Nephron progenitor cell (in vitro differentiated cells): ENCODE measurements at regions not wholly inside any gene's neighbourhood (a gene's known extent, or its start where the extent isn't known, plus 50 kb on each side); places are given as distances from the start of the nearest gene placed in this dataset.
"Not testable (repeated sequence)": the region's sequence is repeated elsewhere in the genome, so short reads cannot be mapped to it uniquely, and the experiment has no call there.

Source experiments
- DNase-seq: peaks from one replicate; pipeline ENCODE4 v3.0.0; 2021
- H3K27ac Mint-ChIP-seq: 2 replicates; pipeline ENCODE4 v1.8.0; 2021; ENCODE audit warnings: mild to moderate bottlenecking, moderate library complexity, mixed read lengths
- H3K27me3 Mint-ChIP-seq: 2 replicates; pipeline ENCODE4 v1.8.0; 2021; ENCODE audit warnings: mild to moderate bottlenecking, low read depth, mixed read lengths; ENCODE audit not compliant: poor library complexity
- H3K36me3 Mint-ChIP-seq: 2 replicates; pipeline ENCODE4 v1.8.0; 2021; ENCODE audit warnings: low read depth, mixed read lengths
- H3K4me1 Mint-ChIP-seq: 2 replicates; pipeline ENCODE4 v1.8.0; 2021; ENCODE audit warnings: mixed read lengths
- H3K4me3 Mint-ChIP-seq: 2 replicates; pipeline ENCODE4 v1.8.0; 2021; ENCODE audit warnings: mild to moderate bottlenecking, moderate library complexity, mixed read lengths
- H3K9me3 Mint-ChIP-seq: 2 replicates; pipeline ENCODE4 v1.8.0; 2021; ENCODE audit warnings: mild to moderate bottlenecking, moderate library complexity, mixed read lengths
- TF ChIP-seq, protein P1 (sequence below): fragments of 200-600 bp; sonication (generic); IDR thresholded peaks from 2 replicates; pipeline ENCODE4 v1.5.0; 2021; ENCODE audit warnings: antibody characterized with exemption

DNA sequence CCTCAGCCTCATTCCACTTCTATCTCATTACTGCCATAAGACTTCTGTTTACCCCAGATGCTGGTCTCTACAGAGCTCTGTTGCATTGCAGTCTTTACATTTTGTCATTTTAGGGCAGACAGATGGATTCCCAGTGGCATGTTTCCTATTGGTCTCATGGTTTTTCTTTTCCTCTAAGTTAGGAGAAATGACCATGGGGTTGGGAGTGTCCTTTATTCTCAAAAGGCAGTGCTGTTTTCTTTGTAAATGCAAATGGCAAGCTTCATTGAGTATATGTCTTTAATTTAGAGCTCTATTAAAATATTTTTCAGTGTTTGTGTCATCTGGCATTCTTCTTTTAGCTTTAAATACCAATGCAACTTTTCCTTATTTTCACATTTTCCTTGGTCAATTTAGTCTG, 57.0 kb downstream of the MSTN start:
- Mint-ChIP-seq H3K27ac (no peak overlapping the region), H3K4me3 (no peak overlapping the region), H3K27me3 (peaks cover 11% of the 10 kb centered on the region), H3K9me3 (no peaks in the 10 kb centered on the region), H3K36me3 (no peaks in the 10 kb centered on the region), H3K4me1 (no peaks in the 10 kb centered on the region)
- DNase-seq: no peak
- TF ChIP-seq, protein P1, sequence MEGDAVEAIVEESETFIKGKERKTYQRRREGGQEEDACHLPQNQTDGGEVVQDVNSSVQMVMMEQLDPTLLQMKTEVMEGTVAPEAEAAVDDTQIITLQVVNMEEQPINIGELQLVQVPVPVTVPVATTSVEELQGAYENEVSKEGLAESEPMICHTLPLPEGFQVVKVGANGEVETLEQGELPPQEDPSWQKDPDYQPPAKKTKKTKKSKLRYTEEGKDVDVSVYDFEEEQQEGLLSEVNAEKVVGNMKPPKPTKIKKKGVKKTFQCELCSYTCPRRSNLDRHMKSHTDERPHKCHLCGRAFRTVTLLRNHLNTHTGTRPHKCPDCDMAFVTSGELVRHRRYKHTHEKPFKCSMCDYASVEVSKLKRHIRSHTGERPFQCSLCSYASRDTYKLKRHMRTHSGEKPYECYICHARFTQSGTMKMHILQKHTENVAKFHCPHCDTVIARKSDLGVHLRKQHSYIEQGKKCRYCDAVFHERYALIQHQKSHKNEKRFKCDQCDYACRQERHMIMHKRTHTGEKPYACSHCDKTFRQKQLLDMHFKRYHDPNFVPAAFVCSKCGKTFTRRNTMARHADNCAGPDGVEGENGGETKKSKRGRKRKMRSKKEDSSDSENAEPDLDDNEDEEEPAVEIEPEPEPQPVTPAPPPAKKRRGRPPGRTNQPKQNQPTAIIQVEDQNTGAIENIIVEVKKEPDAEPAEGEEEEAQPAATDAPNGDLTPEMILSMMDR: no peak

DNA sequence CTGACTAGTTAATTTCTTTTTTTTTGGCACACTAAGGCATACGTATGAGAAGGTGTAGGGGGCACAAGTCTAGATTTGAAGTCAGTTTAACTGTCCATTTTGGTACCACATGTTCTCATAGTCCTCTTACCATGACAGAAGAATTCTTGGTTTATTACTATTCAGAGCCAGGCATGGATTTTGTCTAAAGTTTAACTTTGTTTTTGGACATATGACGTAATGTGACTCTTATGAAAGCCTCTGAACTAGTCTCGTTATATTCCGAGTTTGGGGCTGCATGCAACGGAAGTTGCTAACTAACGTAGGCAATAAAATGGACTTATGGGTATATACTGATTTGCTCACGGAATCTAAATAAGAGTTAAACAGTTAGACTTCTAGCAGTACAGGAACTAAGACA, 62.9 kb downstream of the MSTN start:
- no peaks in the 10 kb centered on the region for H3K36me3 Mint-ChIP-seq
- no peak overlapping the region for H3K27ac Mint-ChIP-seq
- peaks cover 32% of the 10 kb centered on the region for H3K9me3 Mint-ChIP-seq
- TF ChIP-seq, protein P1: no peak
- no peak overlapping the region for H3K4me3 Mint-ChIP-seq
- no peaks in the 10 kb centered on the region for H3K27me3 Mint-ChIP-seq
- no peaks in the 10 kb centered on the region for H3K4me1 Mint-ChIP-seq
- DNase-seq: no peak

DNA sequence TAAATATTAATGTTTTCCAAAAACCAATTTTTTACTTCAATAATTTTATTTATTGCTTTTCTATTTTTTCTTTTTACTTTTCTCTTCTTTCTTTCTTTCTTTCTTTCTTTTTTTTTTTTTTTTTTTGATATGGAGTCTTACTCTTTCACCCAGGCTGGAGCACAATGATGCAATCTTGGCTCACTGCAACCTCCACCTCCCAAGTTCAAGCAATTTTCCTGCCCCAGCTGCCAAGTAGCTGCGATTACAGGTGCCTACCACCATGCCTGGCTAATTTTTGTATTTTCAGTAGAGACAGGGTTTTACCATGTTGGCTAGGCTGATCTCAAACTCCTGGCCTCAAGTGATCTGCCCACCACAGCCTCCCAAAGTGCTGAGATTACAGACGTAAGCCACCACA, 63.9 kb downstream of the MSTN start:
- H3K36me3 Mint-ChIP-seq, H3K4me1 Mint-ChIP-seq, DNase-seq, H3K4me3 Mint-ChIP-seq, H3K27me3 Mint-ChIP-seq, H3K27ac Mint-ChIP-seq: not testable (repeated sequence)
- H3K9me3 Mint-ChIP-seq: peaks cover 39% of the 10 kb centered on the region

DNA sequence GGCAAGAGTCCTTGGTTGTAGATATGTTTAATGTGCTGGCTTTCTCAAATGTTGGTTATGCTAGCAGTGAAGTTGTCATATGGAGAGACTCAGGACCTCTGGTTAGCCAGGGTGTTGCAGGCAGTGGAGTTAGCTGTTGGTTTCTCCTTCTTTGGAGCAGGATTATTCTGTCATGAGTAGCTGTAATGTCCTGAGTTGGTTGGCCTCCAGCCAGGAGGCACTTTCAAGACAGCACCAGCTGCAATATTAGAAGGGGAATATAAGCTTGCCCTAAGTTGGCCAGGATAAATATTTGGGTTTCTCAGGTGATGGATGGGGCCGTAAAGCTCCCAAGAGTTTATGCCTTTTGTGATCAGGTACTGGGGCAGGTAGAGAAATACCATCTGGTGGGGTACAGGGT, 65.5 kb downstream of the MSTN start:
- TF ChIP-seq, protein P1: no peak
- no peak for DNase-seq
- no peak overlapping the region for H3K4me3 Mint-ChIP-seq
- no peaks in the 10 kb centered on the region for H3K36me3 Mint-ChIP-seq
- no peak overlapping the region for H3K27ac Mint-ChIP-seq
- peaks cover 53% of the 10 kb centered on the region for H3K9me3 Mint-ChIP-seq
- H3K27me3 Mint-ChIP-seq: no peaks in the 10 kb centered on the region
- H3K4me1 Mint-ChIP-seq: no peaks in the 10 kb centered on the region

DNA sequence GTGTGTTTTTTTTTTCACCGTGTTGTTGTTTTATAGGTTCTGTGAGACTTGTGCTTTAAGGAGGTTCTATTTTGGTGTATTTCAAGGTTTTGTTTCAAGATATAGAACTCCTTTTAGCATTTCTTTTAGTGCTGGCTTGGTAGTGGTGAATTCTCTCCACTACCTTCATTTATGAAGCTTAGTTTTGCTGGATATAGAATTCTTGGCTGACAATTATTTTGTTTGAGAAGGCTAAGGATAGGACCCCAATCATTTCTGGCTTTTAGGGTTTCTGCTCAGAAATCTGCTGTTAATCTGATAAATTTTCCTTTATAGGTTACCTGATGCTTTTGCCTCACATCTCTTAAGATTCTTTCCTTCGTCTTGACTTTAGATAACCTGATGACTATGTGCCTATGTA, 66.8 kb downstream of the MSTN start:
- Mint-ChIP-seq H3K9me3 (peaks cover 57% of the 10 kb centered on the region), H3K4me1 (no peaks in the 10 kb centered on the region), H3K27me3 (no peaks in the 10 kb centered on the region), H3K4me3 (no peak overlapping the region), H3K36me3 (no peaks in the 10 kb centered on the region), H3K27ac (no peak overlapping the region)
- TF ChIP-seq, protein P1: no peak
- DNase-seq: no peak

DNA sequence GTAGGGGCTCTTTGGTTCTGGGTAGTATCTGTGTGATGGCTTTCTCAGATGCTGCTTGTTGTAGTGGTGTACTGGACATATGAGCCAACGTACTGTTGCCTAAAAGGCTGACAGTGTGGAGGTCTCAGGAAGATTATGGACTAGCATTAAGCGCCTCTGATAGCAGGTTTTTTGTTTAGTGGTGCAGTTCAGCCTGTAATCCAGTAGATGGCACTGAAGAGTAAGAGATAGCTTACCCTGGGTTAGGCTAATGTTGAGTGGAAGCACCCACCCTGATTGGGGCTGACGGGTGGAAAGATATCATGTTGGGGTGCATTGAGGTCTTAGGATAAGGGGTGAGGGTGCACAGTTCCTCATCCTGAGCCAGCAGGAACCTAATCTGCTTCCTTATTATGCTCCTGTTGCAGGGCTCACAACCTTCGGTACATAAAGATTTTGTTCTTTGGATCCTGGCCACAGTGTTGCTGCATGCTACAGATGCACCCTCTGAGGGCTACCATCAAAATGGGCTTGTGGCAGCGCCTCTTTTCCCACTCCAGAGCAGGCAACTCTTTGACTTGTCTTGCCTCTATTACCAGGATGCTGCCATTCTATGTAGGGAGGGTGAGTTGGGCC, 79.6 kb downstream of the MSTN start:
- Mint-ChIP-seq H3K9me3 (peaks cover 87% of the 10 kb centered on the region), H3K27ac (no peak overlapping the region), H3K36me3 (peaks cover 10% of the 10 kb centered on the region), H3K4me1 (no peaks in the 10 kb centered on the region), H3K4me3 (no peak overlapping the region), H3K27me3 (no peaks in the 10 kb centered on the region)
- TF ChIP-seq, protein P1: peak; percentile 21
- no peak for DNase-seq
